ENCODE measurements at regions not wholly inside any gene's neighbourhood (a gene's known extent, or its start where the extent isn't known, plus 50 kb on each side); places are given as distances from the start of the nearest gene placed in this dataset.

DNA sequence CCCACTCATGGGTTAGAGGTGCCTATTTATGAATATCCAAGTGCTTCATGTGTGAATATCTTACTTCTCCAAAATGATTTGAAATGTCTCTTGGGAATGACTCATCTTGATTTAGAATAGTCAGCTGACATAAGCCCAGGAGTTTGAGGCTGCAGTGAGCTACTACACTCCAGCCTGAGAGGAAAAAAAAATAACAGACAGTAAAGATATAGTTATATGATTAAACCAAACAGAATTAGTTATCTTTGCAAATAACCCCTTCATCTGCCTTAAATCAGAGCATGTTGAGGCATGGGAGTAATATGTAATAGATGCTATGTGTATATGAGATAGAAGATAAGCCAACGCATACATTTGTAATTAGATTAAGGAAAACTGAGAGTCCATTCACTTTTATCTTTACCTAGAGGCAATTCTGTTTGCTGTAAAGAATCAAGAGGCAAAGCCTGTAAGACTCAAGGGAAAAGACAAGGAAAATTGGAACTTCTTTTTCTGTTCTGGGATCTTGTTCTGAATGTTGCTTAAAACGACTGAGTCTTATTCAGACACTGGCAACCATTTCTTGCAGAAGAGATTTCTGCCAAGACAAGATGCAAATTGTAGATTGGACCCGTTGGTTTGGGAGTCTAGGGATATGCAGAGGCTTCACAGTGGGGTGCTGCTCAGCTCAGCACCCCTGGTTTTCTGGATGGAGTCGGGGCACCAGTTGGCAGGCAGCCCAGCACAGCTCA lies 104.4 kb downstream of the LIPG start:
- Histone ChIP-seq H3K4ac (ENCODE audit: low read depth, low read length) (no peak overlapping the region), H2AK5ac (ENCODE audit: insufficient read length, low read length) (no peak overlapping the region), H3K18ac (ENCODE audit: insufficient read length, low read depth, low read length) (no peak overlapping the region), H4K8ac (replicated peaks; ENCODE audit: insufficient read length, low read depth, low read length) (no peak overlapping the region), H3K9me3 (ENCODE audit: control insufficient read depth, low read depth, low read length) (no peaks in the 10 kb centered on the region), H2AFZ (ENCODE audit: low read length) (no peak overlapping the region), H4K91ac (ENCODE audit: insufficient read length, low read depth, low read length) (no peak overlapping the region), H2BK5ac (ENCODE audit: insufficient read length, low read length) (no peak overlapping the region), H3K23me2 (ENCODE audit: insufficient read length, low read depth, low read length, poor library complexity, severe bottlenecking) (no peaks in the 10 kb centered on the region), H3K23ac (ENCODE audit: insufficient read length, low read depth, low read length) (no peak overlapping the region), H3K27me3 (ENCODE audit: insufficient read depth, low read length) (no peaks in the 10 kb centered on the region), H2BK15ac (ENCODE audit: low read depth, low read length) (no peak overlapping the region), H3K4me1 (ENCODE audit: insufficient read depth, low read length) (no peaks in the 10 kb centered on the region; the same call in 1 of the 2 replicates), H2BK12ac (ENCODE audit: insufficient read length, low read depth, low read length) (no peak overlapping the region), H3K56ac (ENCODE audit: insufficient read length, low read depth, low read length) (no peak overlapping the region), H2BK20ac (ENCODE audit: low read depth, low read length, poor library complexity, severe bottlenecking) (no peak overlapping the region), H3K4me2 (ENCODE audit: insufficient read depth, insufficient read length, low read length) (no peak overlapping the region), H4K5ac (ENCODE audit: insufficient read length, low read depth, low read length) (no peak overlapping the region), H2BK120ac (ENCODE audit: low read depth, low read length, poor library complexity, severe bottlenecking) (no peak overlapping the region), H3K79me1 (ENCODE audit: insufficient read depth, low read depth, low read length, poor library complexity, severe bottlenecking) (no peaks in the 10 kb centered on the region), H3K14ac (ENCODE audit: insufficient read depth, low read length) (no peak overlapping the region), H4K20me1 (ENCODE audit: control insufficient read depth, insufficient read depth, insufficient read length) (no peaks in the 10 kb centered on the region), H3K9ac (ENCODE audit: extremely low read depth, insufficient read length, low read length) (no peak overlapping the region), H3K79me2 (ENCODE audit: insufficient read depth, low read length) (no peaks in the 10 kb centered on the region), H3T11ph (ENCODE audit: low read length) (no peak overlapping the region), H3K27ac (ENCODE audit: insufficient read length, low read depth, low read length) (no peak overlapping the region)
- WGBS (ENCODE audit: extremely low coverage, insufficient read length, low lambda C conversion rate), result no CpG with 5 or more reads among the region's 4 CpGs
- Mint-ChIP-seq H3K4me1 (peaks cover 26 to 29% of the 10 kb centered on the region in 2 experiments), H3K36me3 (ENCODE audit: insufficient read depth in 1 of 3, low read depth in 3 of 3) (0 out of 7 replicates have a peak, but pooled peaks cover 0 to 3% (median 0%) of the 10 kb centered on the region in 3 experiments), H3K4me3 (no peak overlapping the region), H3K27me3 (ENCODE audit: low read depth) (peaks cover 3% of the 10 kb centered on the region), H3K27ac (no peak overlapping the region), H3K9me3 (no peaks in the 10 kb centered on the region)
- TF ChIP-seq CTCF (conservative IDR thresholded peaks at IDR 0.05), result no peak
- no peak for DNase-seq
